ENCODE measurements at regions not wholly inside any gene's neighbourhood (a gene's known extent, or its start where the extent isn't known, plus 50 kb on each side); places are given as distances from the start of the nearest gene placed in this dataset.

DNA sequence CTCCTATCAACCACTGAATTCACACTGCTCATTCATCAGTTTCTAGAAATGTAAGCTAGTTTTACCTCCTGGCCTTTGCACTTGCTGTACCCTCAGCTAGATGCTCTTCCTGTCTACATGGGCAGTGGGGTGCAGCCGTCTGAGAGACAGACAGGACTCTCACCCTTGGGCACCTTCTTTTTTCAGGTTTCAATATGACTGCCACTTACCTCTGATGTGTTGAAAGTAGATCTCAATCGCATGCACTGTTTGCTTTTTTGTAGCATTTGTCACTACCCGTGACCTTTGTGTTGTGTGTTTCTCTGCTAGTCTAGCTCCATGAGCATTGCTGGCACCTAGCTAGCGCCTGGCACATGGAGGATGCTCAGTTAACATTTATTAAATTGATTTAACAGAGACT is 403.1 kb upstream of the TRPC7 start:
- H3K27me3 ChIP-seq (ENCODE audit: control insufficient read depth in 1 of 2, insufficient read depth in 1 of 2, low read length in 2 of 2), result peaks cover 0 to 15% of the 10 kb centered on the region in 2 experiments
- WGBS, result 88% methylated on average over 4 of the region's 4 CpGs
- H3K9me3 ChIP-seq (ENCODE audit: control insufficient read depth, low read length), result no peaks in the 10 kb centered on the region
- no peak overlapping the region for H2AFZ ChIP-seq (ENCODE audit: low read depth, low read length)
- no peak overlapping the region for H3K4ac ChIP-seq (ENCODE audit: low read depth in 1 of 2, low read length in 2 of 2)
- no peak overlapping the region for H2BK5ac ChIP-seq (ENCODE audit: low read depth, low read length, poor library complexity, severe bottlenecking)
- no peak overlapping the region for H3K14ac ChIP-seq (ENCODE audit: low read length in 2 of 2)
- no peak overlapping the region for H3K9ac ChIP-seq (ENCODE audit: low read length)
- no peak overlapping the region for H3K18ac ChIP-seq (ENCODE audit: low read depth in 1 of 2, low read length in 2 of 2)
- H2BK12ac ChIP-seq (ENCODE audit: low read length in 2 of 2), result no peak overlapping the region
- no peak overlapping the region for H2AK5ac ChIP-seq (ENCODE audit: low read length, severe bottlenecking)
- H3K36me3 ChIP-seq (ENCODE audit: control insufficient read depth in 1 of 2, insufficient read depth in 2 of 2, low read depth in 1 of 2, low read length in 2 of 2), result no peaks in the 10 kb centered on the region
- H3K4me3 ChIP-seq (ENCODE audit: insufficient read depth in 1 of 2, low read depth in 1 of 2, low read length in 2 of 2), result no peak overlapping the region
- H3K23ac ChIP-seq (ENCODE audit: low read length in 2 of 2), result no peak overlapping the region
- H3K27ac ChIP-seq (ENCODE audit: low read length, poor library complexity, severe bottlenecking), result no peak overlapping the region
- no peak overlapping the region for H4K8ac ChIP-seq (ENCODE audit: low read length)
- no peak overlapping the region for H2BK120ac ChIP-seq (ENCODE audit: low read depth, low read length)
- DNase-seq, result no peak
- H3K4me2 ChIP-seq (ENCODE audit: low read length, poor library complexity, severe bottlenecking), result no peak overlapping the region
- no peak overlapping the region for H2BK15ac ChIP-seq (ENCODE audit: low read depth, poor library complexity, severe bottlenecking)
- H3K79me1 ChIP-seq (replicated peaks; ENCODE audit: low read length, poor library complexity, severe bottlenecking), result no peaks in the 10 kb centered on the region
- no peak overlapping the region for H4K91ac ChIP-seq (ENCODE audit: low read length)
- H3K4me1 ChIP-seq (ENCODE audit: control insufficient read depth, insufficient read depth, low read depth, low read length), result peaks cover 11% of the 10 kb centered on the region

GRCh38 chr5:136766456-136766855 is 401.1 kb upstream of the TRPC7 start:
- Histone ChIP-seq H3K4me2 (ENCODE audit: low read length, poor library complexity, severe bottlenecking) (no peak overlapping the region), H4K8ac (ENCODE audit: low read length) (no peak overlapping the region), H2BK5ac (ENCODE audit: low read depth, low read length, poor library complexity, severe bottlenecking) (no peak overlapping the region), H2AFZ (ENCODE audit: low read depth, low read length) (no peak overlapping the region), H3K27ac (ENCODE audit: low read length, poor library complexity, severe bottlenecking) (peak overlapping the region; percentile 1), H4K91ac (ENCODE audit: low read length) (no peak overlapping the region), H3K9me3 (ENCODE audit: control insufficient read depth, low read length) (no peaks in the 10 kb centered on the region), H3K4me3 (ENCODE audit: insufficient read depth in 1 of 2, low read depth in 1 of 2, low read length in 2 of 2) (no peak overlapping the region), H3K18ac (ENCODE audit: low read depth in 1 of 2, low read length in 2 of 2) (no peak overlapping the region), H3K27me3 (ENCODE audit: control insufficient read depth in 1 of 2, insufficient read depth in 1 of 2, low read length in 2 of 2) (peaks cover 0 to under 1% of the 10 kb centered on the region in 2 experiments), H3K36me3 (ENCODE audit: control insufficient read depth in 1 of 2, insufficient read depth in 2 of 2, low read depth in 1 of 2, low read length in 2 of 2) (no peaks in the 10 kb centered on the region), H3K14ac (ENCODE audit: low read length in 2 of 2) (no peak overlapping the region), H3K9ac (ENCODE audit: low read length) (no peak overlapping the region), H2AK5ac (ENCODE audit: low read length, severe bottlenecking) (no peak overlapping the region), H2BK12ac (ENCODE audit: low read length in 2 of 2) (no peak overlapping the region), H3K4me1 (ENCODE audit: control insufficient read depth, insufficient read depth, low read depth, low read length) (peaks cover 11% of the 10 kb centered on the region), H2BK15ac (ENCODE audit: low read depth, poor library complexity, severe bottlenecking) (no peak overlapping the region), H3K79me1 (replicated peaks; ENCODE audit: low read length, poor library complexity, severe bottlenecking) (no peaks in the 10 kb centered on the region), H3K4ac (ENCODE audit: low read depth in 1 of 2, low read length in 2 of 2) (no peak overlapping the region), H3K23ac (ENCODE audit: low read length in 2 of 2) (no peak overlapping the region), H2BK120ac (ENCODE audit: low read depth, low read length) (no peak overlapping the region)
- no peak for DNase-seq
- WGBS, result 71% methylated on average over 3 of the region's 3 CpGs

DNA sequence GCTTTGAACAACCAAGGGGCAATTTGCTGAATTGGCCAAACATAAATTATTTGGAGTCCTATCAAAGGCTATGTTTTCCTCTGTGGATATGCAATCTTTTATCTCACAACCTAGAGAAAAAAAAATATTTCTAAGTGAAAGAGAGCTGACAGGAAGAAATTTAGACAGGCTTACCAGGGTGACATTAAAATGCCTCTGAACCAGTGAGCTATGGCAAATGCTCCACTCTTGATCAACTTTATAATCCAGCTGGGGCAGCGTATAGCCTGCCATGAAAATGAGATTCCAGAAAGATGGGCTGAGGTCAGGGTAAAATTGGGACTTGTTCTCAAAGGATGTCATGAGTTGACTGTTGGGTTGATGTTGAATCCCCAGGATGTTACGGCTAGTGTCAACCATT is 399.3 kb upstream of the TRPC7 start:
- no peak overlapping the region for H2BK15ac ChIP-seq (ENCODE audit: low read depth, poor library complexity, severe bottlenecking)
- H2AK5ac ChIP-seq (ENCODE audit: low read length, severe bottlenecking), result no peak overlapping the region
- no peaks in the 10 kb centered on the region for H3K27me3 ChIP-seq (ENCODE audit: control insufficient read depth in 1 of 2, insufficient read depth in 1 of 2, low read length in 2 of 2)
- no peaks in the 10 kb centered on the region for H3K9me3 ChIP-seq (ENCODE audit: control insufficient read depth, low read length)
- DNase-seq, result no peak
- no peak overlapping the region for H3K9ac ChIP-seq (ENCODE audit: low read length)
- no peak overlapping the region for H3K4ac ChIP-seq (ENCODE audit: low read depth in 1 of 2, low read length in 2 of 2)
- H3K27ac ChIP-seq (ENCODE audit: low read length, poor library complexity, severe bottlenecking), result no peak overlapping the region
- no peak overlapping the region for H3K18ac ChIP-seq (ENCODE audit: low read depth in 1 of 2, low read length in 2 of 2)
- H3K4me3 ChIP-seq (ENCODE audit: insufficient read depth in 1 of 2, low read depth in 1 of 2, low read length in 2 of 2), result no peak overlapping the region
- H4K8ac ChIP-seq (ENCODE audit: low read length), result no peak overlapping the region
- H3K36me3 ChIP-seq (ENCODE audit: control insufficient read depth in 1 of 2, insufficient read depth in 2 of 2, low read depth in 1 of 2, low read length in 2 of 2), result no peaks in the 10 kb centered on the region
- WGBS, result 81% methylated on average over 2 of the region's 2 CpGs
- H2BK12ac ChIP-seq (ENCODE audit: low read length in 2 of 2), result no peak overlapping the region
- H3K4me2 ChIP-seq (ENCODE audit: low read length, poor library complexity, severe bottlenecking), result no peak overlapping the region
- H2AFZ ChIP-seq (ENCODE audit: low read depth, low read length), result no peak overlapping the region
- H3K4me1 ChIP-seq (ENCODE audit: control insufficient read depth, insufficient read depth, low read depth, low read length), result peaks cover 11% of the 10 kb centered on the region
- H2BK120ac ChIP-seq (ENCODE audit: low read depth, low read length), result no peak overlapping the region
- H4K91ac ChIP-seq (ENCODE audit: low read length), result no peak overlapping the region
- no peak overlapping the region for H3K23ac ChIP-seq (ENCODE audit: low read length in 2 of 2)
- no peak overlapping the region for H2BK5ac ChIP-seq (ENCODE audit: low read depth, low read length, poor library complexity, severe bottlenecking)
- no peaks in the 10 kb centered on the region for H3K79me1 ChIP-seq (replicated peaks; ENCODE audit: low read length, poor library complexity, severe bottlenecking)
- H3K14ac ChIP-seq (ENCODE audit: low read length in 2 of 2), result no peak overlapping the region

DNA sequence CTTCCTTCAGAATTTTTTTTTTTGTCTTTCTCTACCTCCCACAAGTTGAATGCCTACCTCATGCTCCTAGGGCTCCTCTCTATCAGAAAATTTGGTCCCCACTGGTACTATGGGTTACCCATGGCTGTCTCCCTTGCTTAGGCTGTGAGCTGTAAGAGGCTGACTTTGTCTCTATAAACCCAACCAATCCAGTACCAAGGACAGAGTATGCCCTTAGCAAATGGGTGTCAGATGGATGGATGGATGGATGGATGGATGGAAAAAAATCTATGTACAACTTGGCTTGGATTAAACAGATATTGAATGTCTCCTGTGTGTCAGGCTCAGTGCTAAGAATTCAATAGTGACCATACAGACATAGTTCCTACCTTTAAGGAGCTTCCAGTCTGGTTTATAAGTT is 398.2 kb upstream of the TRPC7 start:
- H3K36me3 ChIP-seq (ENCODE audit: control insufficient read depth in 1 of 2, insufficient read depth in 2 of 2, low read depth in 1 of 2, low read length in 2 of 2), result no peaks in the 10 kb centered on the region
- H3K27me3 ChIP-seq (ENCODE audit: control insufficient read depth in 1 of 2, insufficient read depth in 1 of 2, low read length in 2 of 2), result no peaks in the 10 kb centered on the region
- no peak for DNase-seq
- peaks cover 9% of the 10 kb centered on the region for H3K4me1 ChIP-seq (ENCODE audit: control insufficient read depth, insufficient read depth, low read depth, low read length)
- H2AK5ac ChIP-seq (ENCODE audit: low read length, severe bottlenecking), result no peak overlapping the region
- no peak overlapping the region for H3K9ac ChIP-seq (ENCODE audit: low read length)
- no peaks in the 10 kb centered on the region for H3K9me3 ChIP-seq (ENCODE audit: control insufficient read depth, low read length)
- H2BK15ac ChIP-seq (ENCODE audit: low read depth, poor library complexity, severe bottlenecking), result no peak overlapping the region
- H3K18ac ChIP-seq (ENCODE audit: low read depth in 1 of 2, low read length in 2 of 2), result no peak overlapping the region
- no peak overlapping the region for H3K4ac ChIP-seq (ENCODE audit: low read depth in 1 of 2, low read length in 2 of 2)
- no peak overlapping the region for H2AFZ ChIP-seq (ENCODE audit: low read depth, low read length)
- no peak overlapping the region for H3K23ac ChIP-seq (ENCODE audit: low read length in 2 of 2)
- no peak overlapping the region for H2BK120ac ChIP-seq (ENCODE audit: low read depth, low read length)
- no peak overlapping the region for H4K8ac ChIP-seq (ENCODE audit: low read length)
- no peak overlapping the region for H2BK5ac ChIP-seq (ENCODE audit: low read depth, low read length, poor library complexity, severe bottlenecking)
- H3K4me2 ChIP-seq (ENCODE audit: low read length, poor library complexity, severe bottlenecking), result no peak overlapping the region
- no peak overlapping the region for H3K14ac ChIP-seq (ENCODE audit: low read length in 2 of 2)
- no peaks in the 10 kb centered on the region for H3K79me1 ChIP-seq (replicated peaks; ENCODE audit: low read length, poor library complexity, severe bottlenecking)
- H2BK12ac ChIP-seq (ENCODE audit: low read length in 2 of 2), result no peak overlapping the region
- H3K4me3 ChIP-seq (ENCODE audit: insufficient read depth in 1 of 2, low read depth in 1 of 2, low read length in 2 of 2), result no peak overlapping the region
- no peak overlapping the region for H3K27ac ChIP-seq (ENCODE audit: low read length, poor library complexity, severe bottlenecking)
- H4K91ac ChIP-seq (ENCODE audit: low read length), result no peak overlapping the region
